ENCODE measurements at regions not wholly inside any gene's neighbourhood (a gene's known extent, or its start where the extent isn't known, plus 50 kb on each side); places are given as distances from the start of the nearest gene placed in this dataset.
A peak's percentile ranks its signal among the peaks of the same experiment; 100 is the strongest.

DNA sequence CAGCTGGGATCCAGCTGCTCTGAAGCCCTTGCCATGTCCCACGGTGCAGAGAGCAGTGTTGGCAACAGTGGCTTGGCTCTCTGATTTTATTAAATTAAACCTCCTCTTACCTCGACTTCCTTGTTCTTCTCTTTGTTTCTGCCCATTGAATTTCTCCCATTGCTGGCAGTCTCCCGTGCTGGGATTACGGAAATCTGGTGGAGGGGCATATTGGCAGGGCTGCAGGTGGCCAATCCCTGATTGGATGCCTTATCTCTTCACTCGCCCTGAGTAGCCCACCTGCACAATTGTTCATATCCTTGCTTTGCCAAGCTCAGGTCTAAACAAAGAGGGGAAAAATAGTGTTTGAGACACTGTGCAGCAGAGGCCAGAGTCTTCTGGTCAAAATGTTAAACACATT lies 493.9 kb downstream of the TMA16 start:
- no peak overlapping the region for H3K4me3 ChIP-seq (ENCODE audit: low read depth, low read length)
- TF ChIP-seq, protein P1, sequence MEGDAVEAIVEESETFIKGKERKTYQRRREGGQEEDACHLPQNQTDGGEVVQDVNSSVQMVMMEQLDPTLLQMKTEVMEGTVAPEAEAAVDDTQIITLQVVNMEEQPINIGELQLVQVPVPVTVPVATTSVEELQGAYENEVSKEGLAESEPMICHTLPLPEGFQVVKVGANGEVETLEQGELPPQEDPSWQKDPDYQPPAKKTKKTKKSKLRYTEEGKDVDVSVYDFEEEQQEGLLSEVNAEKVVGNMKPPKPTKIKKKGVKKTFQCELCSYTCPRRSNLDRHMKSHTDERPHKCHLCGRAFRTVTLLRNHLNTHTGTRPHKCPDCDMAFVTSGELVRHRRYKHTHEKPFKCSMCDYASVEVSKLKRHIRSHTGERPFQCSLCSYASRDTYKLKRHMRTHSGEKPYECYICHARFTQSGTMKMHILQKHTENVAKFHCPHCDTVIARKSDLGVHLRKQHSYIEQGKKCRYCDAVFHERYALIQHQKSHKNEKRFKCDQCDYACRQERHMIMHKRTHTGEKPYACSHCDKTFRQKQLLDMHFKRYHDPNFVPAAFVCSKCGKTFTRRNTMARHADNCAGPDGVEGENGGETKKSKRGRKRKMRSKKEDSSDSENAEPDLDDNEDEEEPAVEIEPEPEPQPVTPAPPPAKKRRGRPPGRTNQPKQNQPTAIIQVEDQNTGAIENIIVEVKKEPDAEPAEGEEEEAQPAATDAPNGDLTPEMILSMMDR (IDR thresholded peaks at IDR 0.05; ENCODE audit: borderline replicate concordance, insufficient read depth, low read depth, low read length), result no peak

DNA sequence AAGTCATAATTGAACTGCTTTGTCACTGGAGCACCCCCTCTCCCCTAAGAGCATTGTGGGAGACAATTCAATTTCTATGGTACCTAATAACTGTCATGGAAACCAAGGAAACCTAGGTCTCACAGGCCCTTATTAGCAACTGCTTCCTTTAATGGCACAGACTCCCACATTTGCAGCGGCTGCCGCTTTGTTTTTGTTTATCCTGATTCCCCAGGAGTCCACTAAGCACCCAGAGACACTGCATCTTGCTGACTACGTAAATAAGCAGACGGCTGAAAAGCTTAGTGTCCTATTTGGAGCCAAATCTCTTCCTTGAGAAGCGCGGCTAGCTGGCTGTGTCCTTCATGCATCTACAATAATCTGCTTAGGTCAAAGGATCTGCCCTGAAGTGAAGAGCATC lies 494.4 kb downstream of the TMA16 start:
- TF ChIP-seq, protein P1 (IDR thresholded peaks at IDR 0.05; ENCODE audit: borderline replicate concordance, insufficient read depth, low read depth, low read length), result no peak
- H3K4me3 ChIP-seq (ENCODE audit: low read depth, low read length), result no peak overlapping the region

DNA sequence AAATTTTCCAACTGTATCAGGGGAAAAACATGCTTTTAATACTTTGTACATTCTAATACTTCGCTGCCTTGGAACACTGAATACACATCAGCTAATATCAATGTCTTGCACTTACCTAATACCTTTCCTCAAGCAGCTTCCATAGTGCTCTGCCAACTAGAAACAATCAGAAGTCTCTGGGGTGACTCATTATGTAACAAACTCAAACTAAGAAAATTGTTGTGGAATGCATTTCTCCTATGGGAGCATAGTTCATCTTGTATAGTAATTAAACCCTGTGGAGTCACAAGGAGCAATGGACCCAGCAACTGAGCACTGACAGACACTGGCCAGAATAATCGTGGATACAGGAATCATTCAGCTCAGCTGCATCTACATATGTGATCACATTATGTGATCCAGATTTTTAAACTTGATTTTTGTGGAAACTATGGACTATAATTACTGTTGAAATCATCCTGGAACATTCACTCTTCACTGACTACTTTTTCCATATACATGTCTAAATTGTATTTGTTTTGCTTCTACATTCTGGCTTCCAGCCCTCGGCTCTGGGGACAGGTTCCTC lies 496.9 kb downstream of the TMA16 start:
- TF ChIP-seq, protein P1 (IDR thresholded peaks at IDR 0.05; ENCODE audit: borderline replicate concordance, insufficient read depth, low read depth, low read length), result no peak
- no peak overlapping the region for H3K4me3 ChIP-seq (ENCODE audit: low read depth, low read length)

DNA sequence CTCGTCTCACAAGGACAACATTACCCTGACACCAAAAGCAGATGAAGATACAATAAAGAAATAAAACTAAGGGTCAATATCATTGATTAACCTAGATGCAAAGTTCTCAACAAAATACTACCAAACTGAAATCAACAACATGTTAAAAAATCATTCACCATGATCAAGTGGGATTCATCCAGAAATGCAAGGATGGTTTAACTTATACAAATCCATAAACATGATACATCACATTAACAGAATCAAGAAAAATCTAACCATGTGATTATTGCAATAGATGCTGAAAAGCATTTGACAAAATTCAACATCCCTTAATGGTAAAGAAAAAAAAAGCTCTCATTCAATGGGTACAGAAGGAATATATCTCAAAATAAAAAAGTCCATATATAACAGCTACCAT lies 514.9 kb downstream of the TMA16 start:
- TF ChIP-seq, protein P1 (IDR thresholded peaks at IDR 0.05; ENCODE audit: borderline replicate concordance, insufficient read depth, low read depth, low read length), result no peak

DNA sequence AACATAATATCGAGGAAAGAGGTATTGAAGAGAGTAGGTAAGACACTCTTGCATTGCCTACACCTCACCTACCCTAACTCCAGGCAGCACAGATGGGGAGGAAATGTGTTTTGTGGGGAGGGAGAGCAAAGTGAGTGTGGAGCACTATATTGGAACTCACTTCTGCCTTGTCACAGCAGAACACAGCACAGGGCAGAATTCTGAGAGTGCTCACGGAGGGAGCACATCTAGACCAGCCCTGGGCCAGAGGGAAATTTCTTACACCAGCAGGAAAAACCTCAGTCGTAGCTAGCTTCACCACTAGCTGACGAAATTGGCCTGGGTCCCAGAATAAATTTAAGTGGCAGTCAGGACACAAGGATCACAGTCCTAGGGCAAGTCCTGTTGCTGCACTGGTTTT lies 517.3 kb downstream of the TMA16 start:
- TF ChIP-seq, protein P1 (IDR thresholded peaks at IDR 0.05; ENCODE audit: borderline replicate concordance, insufficient read depth, low read depth, low read length), result no peak
- H3K4me3 ChIP-seq (ENCODE audit: low read depth, low read length), result no peak overlapping the region

More for the DNA sequence above, 514.9 kb downstream of the TMA16 start:
- no peak overlapping the region for H3K4me3 ChIP-seq (ENCODE audit: low read depth, low read length)

DNA sequence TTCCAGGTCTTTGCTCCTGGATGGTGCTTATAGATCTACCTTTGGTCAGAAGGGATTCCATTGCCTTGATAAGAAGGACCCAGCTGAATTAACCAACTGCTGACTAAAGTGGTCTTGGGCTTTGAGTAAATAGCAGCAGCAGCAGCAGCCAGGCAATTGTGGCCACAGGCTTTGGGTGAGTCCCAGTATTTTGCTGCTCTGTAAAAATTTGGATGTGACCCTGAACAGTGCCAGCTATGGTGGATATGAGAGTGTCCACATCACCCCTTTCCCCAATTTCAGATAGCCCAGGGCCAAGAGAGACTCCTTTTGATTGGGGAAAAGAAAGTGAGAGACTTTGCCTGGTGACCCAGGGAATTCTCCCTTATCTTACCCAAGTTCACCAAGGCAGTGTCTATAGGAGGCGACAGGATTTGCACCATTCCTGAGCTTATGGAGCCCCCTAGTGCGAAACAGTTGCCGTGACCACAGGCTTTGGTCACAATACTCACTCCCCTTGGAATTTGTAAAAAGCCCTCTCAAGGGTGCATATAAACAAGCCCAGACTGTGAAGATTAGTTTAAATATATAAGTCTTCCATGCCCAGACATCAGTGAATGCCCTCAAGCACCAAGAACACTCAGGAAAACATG lies 518.0 kb downstream of the TMA16 start:
- TF ChIP-seq, protein P1 (IDR thresholded peaks at IDR 0.05; ENCODE audit: borderline replicate concordance, insufficient read depth, low read depth, low read length), result 0 out of 2 replicates have a peak, but pooled peaks have one; percentile 36
- no peak overlapping the region for H3K4me3 ChIP-seq (ENCODE audit: low read depth, low read length)

DNA sequence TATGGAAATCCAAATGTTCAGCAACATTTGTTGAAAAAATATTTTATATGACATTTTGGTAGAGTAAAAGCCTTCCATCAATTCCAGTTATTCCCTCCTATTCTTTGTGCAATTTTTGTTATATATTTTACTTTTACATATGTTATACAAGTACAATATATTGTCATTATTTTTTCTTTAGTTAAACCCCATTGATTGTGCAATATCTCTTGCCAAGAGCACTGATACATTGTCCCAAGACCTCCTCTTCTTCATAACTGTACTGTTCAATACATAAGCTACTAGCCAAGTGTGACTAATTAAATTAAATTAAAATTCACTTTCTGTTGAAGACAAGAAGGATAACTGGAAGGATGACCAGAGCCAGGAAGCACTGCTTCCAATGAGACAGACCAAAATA lies 527.5 kb downstream of the TMA16 start:
- no peak overlapping the region for H3K4me3 ChIP-seq (ENCODE audit: low read depth, low read length)
- TF ChIP-seq, protein P1 (IDR thresholded peaks at IDR 0.05; ENCODE audit: borderline replicate concordance, insufficient read depth, low read depth, low read length), result no peak
